ENCODE measurements at regions not wholly inside any gene's neighbourhood (a gene's known extent, or its start where the extent isn't known, plus 50 kb on each side); places are given as distances from the start of the nearest gene placed in this dataset.

DNA sequence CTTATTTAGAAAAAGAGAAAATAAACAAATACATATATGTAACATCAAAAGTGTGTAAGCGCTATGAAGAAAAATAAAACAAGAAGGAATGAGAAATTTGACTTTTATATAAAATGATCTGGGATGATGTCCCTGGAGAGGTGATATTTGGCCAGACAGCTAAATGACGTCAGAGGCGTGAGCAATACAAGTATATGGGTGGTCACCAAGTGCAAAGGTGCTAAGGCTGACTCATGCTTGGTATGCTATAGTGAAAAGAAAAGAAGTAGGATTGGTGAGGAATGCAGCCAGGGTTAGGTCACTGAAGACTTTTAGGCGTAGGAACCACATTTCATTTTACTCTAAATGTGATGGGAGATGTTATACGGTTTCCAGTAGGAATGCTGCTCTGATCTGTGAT is 1049.1 kb upstream of the TENM3 start:
- Histone ChIP-seq H3K27ac (no peak overlapping the region), H3K27me3 (replicated peaks in 1 of 7) (no peaks in the 10 kb centered on the region), H3K4me3 (no peak overlapping the region), H3K9me3 (no peaks in the 10 kb centered on the region), H3K36me3 (no peaks in the 10 kb centered on the region), H3K4me1 (no peaks in the 10 kb centered on the region)
- DNase-seq: no peak
- WGBS, 5 donors: 82 to 94% (median 87%) methylated on average over 5 of the region's 5 CpGs
- intact Hi-C loops (cut with DNase I; ENCODE audit: low total_unique reads): no loop called here
- TF ChIP-seq POLR2A (IDR thresholded peaks at IDR 0.05): no peak
- TF ChIP-seq, protein P1, sequence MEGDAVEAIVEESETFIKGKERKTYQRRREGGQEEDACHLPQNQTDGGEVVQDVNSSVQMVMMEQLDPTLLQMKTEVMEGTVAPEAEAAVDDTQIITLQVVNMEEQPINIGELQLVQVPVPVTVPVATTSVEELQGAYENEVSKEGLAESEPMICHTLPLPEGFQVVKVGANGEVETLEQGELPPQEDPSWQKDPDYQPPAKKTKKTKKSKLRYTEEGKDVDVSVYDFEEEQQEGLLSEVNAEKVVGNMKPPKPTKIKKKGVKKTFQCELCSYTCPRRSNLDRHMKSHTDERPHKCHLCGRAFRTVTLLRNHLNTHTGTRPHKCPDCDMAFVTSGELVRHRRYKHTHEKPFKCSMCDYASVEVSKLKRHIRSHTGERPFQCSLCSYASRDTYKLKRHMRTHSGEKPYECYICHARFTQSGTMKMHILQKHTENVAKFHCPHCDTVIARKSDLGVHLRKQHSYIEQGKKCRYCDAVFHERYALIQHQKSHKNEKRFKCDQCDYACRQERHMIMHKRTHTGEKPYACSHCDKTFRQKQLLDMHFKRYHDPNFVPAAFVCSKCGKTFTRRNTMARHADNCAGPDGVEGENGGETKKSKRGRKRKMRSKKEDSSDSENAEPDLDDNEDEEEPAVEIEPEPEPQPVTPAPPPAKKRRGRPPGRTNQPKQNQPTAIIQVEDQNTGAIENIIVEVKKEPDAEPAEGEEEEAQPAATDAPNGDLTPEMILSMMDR (IDR thresholded peaks at IDR 0.05 in 8 of 11, conservative IDR thresholded peaks at IDR 0.05 in 3 of 11): no peak
- no peak for TF ChIP-seq POLR2AphosphoS5 (IDR thresholded peaks at IDR 0.05)

DNA sequence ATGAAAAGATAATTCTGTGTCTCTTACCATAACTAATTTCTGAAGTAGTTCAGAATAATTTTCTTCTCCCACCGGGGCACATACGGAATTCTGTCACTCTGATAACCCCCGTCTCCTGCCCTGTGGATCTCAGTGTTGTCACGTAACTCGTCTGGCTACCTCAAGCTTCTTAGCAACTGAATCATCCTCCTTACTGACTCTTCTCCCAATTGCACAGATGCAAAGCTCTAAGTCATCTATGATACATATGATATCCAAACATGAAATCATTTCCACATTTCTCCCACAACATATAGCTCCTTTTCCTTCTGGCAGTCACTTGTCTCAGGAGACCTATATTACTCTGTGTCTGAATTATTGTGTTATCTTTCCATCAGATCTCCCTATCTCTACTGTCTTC is 1043.1 kb upstream of the TENM3 start:
- intact Hi-C loops (cut with DNase I; ENCODE audit: low total_unique reads): no loop called here
- H3K4me1 ChIP-seq: no peaks in the 10 kb centered on the region
- 85 to 88% (median 86%) methylated on average over 5 of the region's 5 CpGs for WGBS, 5 donors
- no peak overlapping the region for H3K27ac ChIP-seq
- no peak for DNase-seq
- TF ChIP-seq, protein P1 (IDR thresholded peaks at IDR 0.05 in 8 of 11, conservative IDR thresholded peaks at IDR 0.05 in 3 of 11): no peak
- no peak for TF ChIP-seq POLR2AphosphoS5 (IDR thresholded peaks at IDR 0.05)
- TF ChIP-seq POLR2A (IDR thresholded peaks at IDR 0.05): no peak
- no peak overlapping the region for H3K4me3 ChIP-seq
- no peaks in the 10 kb centered on the region for H3K9me3 ChIP-seq
- H3K27me3 ChIP-seq (replicated peaks in 1 of 7): no peaks in the 10 kb centered on the region
- no peaks in the 10 kb centered on the region for H3K36me3 ChIP-seq

DNA sequence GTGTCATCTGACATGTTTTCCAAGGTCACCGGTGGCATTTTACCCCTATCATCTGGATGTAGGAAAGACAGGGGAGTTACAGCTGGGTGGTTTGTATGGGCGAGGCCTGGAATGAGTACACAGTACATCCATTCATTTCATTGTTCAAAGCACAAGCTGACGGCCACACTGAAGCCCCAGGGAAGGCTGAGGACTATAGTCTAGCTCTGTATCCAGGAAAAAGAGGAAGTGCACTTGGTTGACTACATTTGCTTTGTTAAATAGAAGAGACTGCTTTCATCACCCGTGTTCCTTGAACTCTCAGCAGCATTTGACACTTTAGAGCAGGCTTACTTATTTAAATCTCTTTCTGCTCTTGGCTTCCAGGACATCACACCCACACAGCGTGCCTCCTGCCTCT is 1041.0 kb upstream of the TENM3 start:
- no peak for TF ChIP-seq POLR2AphosphoS5 (IDR thresholded peaks at IDR 0.05)
- TF ChIP-seq, protein P1 (IDR thresholded peaks at IDR 0.05 in 8 of 11, conservative IDR thresholded peaks at IDR 0.05 in 3 of 11): no peak
- TF ChIP-seq POLR2A (IDR thresholded peaks at IDR 0.05): no peak
- Histone ChIP-seq H3K9me3 (no peaks in the 10 kb centered on the region), H3K27me3 (replicated peaks in 1 of 7) (no peaks in the 10 kb centered on the region), H3K27ac (no peak overlapping the region), H3K36me3 (no peaks in the 10 kb centered on the region), H3K4me3 (no peak overlapping the region), H3K4me1 (no peaks in the 10 kb centered on the region)
- WGBS, 5 donors: 47 to 55% (median 49%) methylated on average over 5 of the region's 5 CpGs
- no peak for DNase-seq
- intact Hi-C loops (cut with DNase I; ENCODE audit: low total_unique reads): no loop called here

DNA sequence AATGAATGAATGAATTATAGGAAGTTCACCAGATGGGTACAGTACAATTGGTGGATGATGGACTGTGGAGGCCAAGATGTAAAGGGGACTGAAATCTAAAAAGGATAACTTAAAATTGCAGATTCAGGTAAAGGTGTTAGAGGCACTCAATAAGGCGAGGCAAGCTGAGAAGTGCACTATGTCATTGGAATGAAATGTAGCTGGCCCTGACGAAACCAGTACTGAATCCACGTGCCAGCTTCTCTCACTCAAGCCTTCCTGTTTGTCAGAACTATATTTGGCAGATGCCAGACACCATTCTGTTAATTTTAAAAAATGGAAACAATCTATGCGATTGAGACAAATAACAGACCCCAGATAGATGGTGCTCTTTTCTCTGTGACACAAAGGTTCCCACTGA is 1039.1 kb upstream of the TENM3 start:
- no peak overlapping the region for H3K27ac ChIP-seq
- no peak for DNase-seq
- H3K36me3 ChIP-seq: no peaks in the 10 kb centered on the region
- WGBS, 5 donors: 74 to 86% (median 80%) methylated on average over 4 of the region's 4 CpGs
- no peaks in the 10 kb centered on the region for H3K9me3 ChIP-seq
- H3K4me1 ChIP-seq: no peaks in the 10 kb centered on the region
- H3K27me3 ChIP-seq (replicated peaks in 1 of 7): no peaks in the 10 kb centered on the region
- no peak overlapping the region for H3K4me3 ChIP-seq
- intact Hi-C loops (cut with DNase I; ENCODE audit: low total_unique reads): no loop called here
- TF ChIP-seq, protein P1 (IDR thresholded peaks at IDR 0.05 in 8 of 11, conservative IDR thresholded peaks at IDR 0.05 in 3 of 11): no peak
